H1 (cell line): ENCODE measurements at regions not wholly inside any gene's neighbourhood (a gene's known extent, or its start where the extent isn't known, plus 50 kb on each side); places are given as distances from the start of the nearest gene placed in this dataset.

Source experiments
- CTCF ChIA-PET: fragments of 300-600 bp; sonication (Branson Sonifier 250); formaldehyde crosslinking; loops from one replicate; lab custom pipeline; 2021; ENCODE audit not compliant: partially characterized antibody; lab: Charles Lee
- POLR2A ChIA-PET: fragments of 300-600 bp; sonication (Branson Sonifier 250); formaldehyde crosslinking; loops from one replicate; lab custom pipeline; 2021; ENCODE audit warnings: inconsistent platforms; ENCODE audit not compliant: partially characterized antibody; lab: Charles Lee
- DNase-seq, 2 experiments: peaks; one replicate each; pipeline versions ENCODE4 v3.0.0 to v3.0.0-alpha.2; 2010 to 2022; ENCODE audit warnings: low spot score in 2 of 2, low read depth in 1 of 2, mixed read lengths in 1 of 2
- FAIRE-seq: peaks from 2 replicates; lab custom pipeline; 2011; peaks lifted over from hg19 to GRCh38; lab: Jason Lieb, UNC
- H2AFZ ChIP-seq: 2 replicates; pipeline ENCODE4 v1.8.1; 2012; ENCODE audit warnings: low read length, inconsistent platforms
- H2AK5ac ChIP-seq: 2 replicates; pipeline ENCODE4 v1.6.1; 2013; ENCODE audit warnings: low read depth, low read length
- H2BK120ac ChIP-seq: replicated peaks from 2 replicates; pipeline ENCODE3; 2013; ENCODE audit warnings: low read depth, low read length, inconsistent platforms
- H2BK12ac ChIP-seq: 2 replicates; pipeline ENCODE4 v1.6.1; 2013; ENCODE audit warnings: low read depth, low read length
- H2BK15ac ChIP-seq: 2 replicates; pipeline ENCODE4 v1.6.1; 2013; ENCODE audit warnings: low read length
- H2BK20ac ChIP-seq: 2 replicates; pipeline ENCODE4 v1.6.1; 2013; ENCODE audit warnings: low read length
- H2BK5ac ChIP-seq: 2 replicates; pipeline ENCODE4 v1.6.1; 2013; ENCODE audit warnings: low read depth, low read length
- H3K14ac ChIP-seq: 2 replicates; pipeline ENCODE4 v1.6.1; 2013; ENCODE audit warnings: inconsistent platforms; ENCODE audit not compliant: insufficient read length
- H3K18ac ChIP-seq: 2 replicates; pipeline ENCODE4 v1.6.1; 2013; ENCODE audit warnings: low read length; ENCODE audit errors: extremely low read depth
- H3K23ac ChIP-seq: 2 replicates; pipeline ENCODE4 v1.6.1; 2013; ENCODE audit warnings: inconsistent platforms; ENCODE audit not compliant: insufficient read length
- H3K23me2 ChIP-seq: 2 replicates; pipeline ENCODE4 v1.6.1; 2013; ENCODE audit warnings: low read depth, low read length
- H3K27ac ChIP-seq: 2 replicates; pipeline ENCODE4 v1.6.1; 2011; ENCODE audit warnings: low read depth, low read length, inconsistent platforms
- H3K27me3 ChIP-seq, 4 experiments: replicated peaks in 1 of 4; 1 replicate in 1 of 4; 2 replicates in 3 of 4; pipeline versions ENCODE4 v1.6.1 to v1.8.1; 2011 to 2013; ENCODE audit warnings: low read length in 3 of 4, mild to moderate bottlenecking in 3 of 4, inconsistent platforms in 2 of 4, mixed read lengths in 2 of 4, moderate library complexity in 1 of 4; ENCODE audit not compliant: control insufficient read depth in 3 of 4, insufficient read depth in 3 of 4; ENCODE audit errors: extremely low read depth in 1 of 4
- H3K36me3 ChIP-seq, 4 experiments: 2 replicates each; pipeline versions ENCODE4 v1.6.1 to v1.8.1; 2011 to 2013; ENCODE audit warnings: mild to moderate bottlenecking in 4 of 4, low read length in 3 of 4, moderate library complexity in 2 of 4, control low read depth in 1 of 4, inconsistent platforms in 1 of 4; ENCODE audit not compliant: insufficient read depth in 4 of 4, control insufficient read depth in 2 of 4
- H3K4ac ChIP-seq: replicated peaks from 2 replicates; pipeline ENCODE3; 2013; ENCODE audit warnings: low read length, low read depth, mixed read lengths, inconsistent platforms; ENCODE audit not compliant: insufficient read length
- H3K4me1 ChIP-seq, 4 experiments: replicated peaks in 1 of 4; 1 replicate in 1 of 4; 2 replicates in 3 of 4; pipeline versions ENCODE4 v1.6.1 to v1.8.1; 2011 to 2013; ENCODE audit warnings: low read length in 3 of 4, inconsistent platforms in 2 of 4, mixed read lengths in 1 of 4; ENCODE audit not compliant: insufficient read depth in 4 of 4, control insufficient read depth in 3 of 4
- H3K4me2 ChIP-seq, 2 experiments: 2 replicates each; pipeline versions ENCODE4 v1.6.1 to v1.8.1; 2011 to 2013; ENCODE audit warnings: low read depth in 2 of 2, low read length in 2 of 2, control low read depth in 1 of 2, inconsistent platforms in 1 of 2, mild to moderate bottlenecking in 1 of 2; ENCODE audit not compliant: insufficient read depth in 1 of 2
- H3K4me3 ChIP-seq, 4 experiments: fragments of 200-600, 300-600 bp in 1 of 4; sonication (generic), shearing (Covaris generic), sonication (Bioruptor Twin) in 1 of 4; 2 replicates each; pipeline versions ENCODE4 v1.5.1 to v1.8.1; 2011 to 2016; ENCODE audit warnings: low read length in 4 of 4, low read depth in 3 of 4, control low read depth in 2 of 4, inconsistent platforms in 2 of 4, mild to moderate bottlenecking in 2 of 4, mixed read lengths in 1 of 4, moderate library complexity in 1 of 4; ENCODE audit not compliant: insufficient read depth in 2 of 4; ENCODE audit errors: extremely low read depth in 1 of 4
- H3K56ac ChIP-seq: replicated peaks from 2 replicates; pipeline ENCODE3; 2013; ENCODE audit warnings: low read depth, mild to moderate bottlenecking, mixed read lengths, low read length, inconsistent platforms; ENCODE audit not compliant: insufficient read length
- H3K79me1 ChIP-seq: 2 replicates; pipeline ENCODE4 v1.6.1; 2013; ENCODE audit warnings: low read depth, low read length, control low read depth
- H3K79me2 ChIP-seq, 2 experiments: 2 replicates each; pipeline versions ENCODE4 v1.6.1 to v1.8.1; 2012 to 2013; ENCODE audit warnings: low read length in 2 of 2, mild to moderate bottlenecking in 2 of 2, inconsistent platforms in 1 of 2; ENCODE audit not compliant: insufficient read depth in 2 of 2, control insufficient read depth in 1 of 2
- H3K9ac ChIP-seq, 4 experiments: replicated peaks in 1 of 4; 1 replicate in 1 of 4; 2 replicates in 3 of 4; pipeline versions ENCODE4 v1.6.1 to v1.8.1; 2011 to 2013; ENCODE audit warnings: low read depth in 3 of 4, low read length in 3 of 4, control low read depth in 2 of 4, mild to moderate bottlenecking in 2 of 4, moderate library complexity in 2 of 4, inconsistent platforms in 1 of 4; ENCODE audit errors: extremely low read depth in 1 of 4
- H3K9me3 ChIP-seq, 2 experiments: 2 replicates each; pipeline versions ENCODE4 v1.6.1 to v1.8.1; 2012 to 2013; ENCODE audit warnings: mild to moderate bottlenecking in 2 of 2, moderate library complexity in 2 of 2, control low read depth in 1 of 2, inconsistent platforms in 1 of 2, low read depth in 1 of 2, low read length in 1 of 2, mixed read lengths in 1 of 2; ENCODE audit not compliant: insufficient read depth in 2 of 2
- H4K20me1 ChIP-seq, 2 experiments: replicated peaks in 1 of 2; 2 replicates each; pipeline versions ENCODE3 to v1.8.1; 2011 to 2013; ENCODE audit warnings: inconsistent platforms in 2 of 2, low read length in 2 of 2, mild to moderate bottlenecking in 1 of 2; ENCODE audit not compliant: insufficient read depth in 2 of 2, control insufficient read depth in 1 of 2
- H4K5ac ChIP-seq: 2 replicates; pipeline ENCODE4 v1.6.1; 2013; ENCODE audit warnings: low read length, low read depth, mixed read lengths, inconsistent platforms; ENCODE audit not compliant: insufficient read length
- H4K8ac ChIP-seq: 2 replicates; pipeline ENCODE4 v1.8.0; 2013; ENCODE audit warnings: mild to moderate bottlenecking, moderate library complexity, low read length, inconsistent platforms; ENCODE audit not compliant: insufficient read depth; ENCODE audit errors: extremely low read depth
- H4K91ac ChIP-seq: replicated peaks from 2 replicates; pipeline ENCODE3; 2013; ENCODE audit warnings: low read length, mixed read lengths, inconsistent platforms; ENCODE audit not compliant: insufficient read length
- SIN3A ChIP-seq, 2 experiments: IDR thresholded peaks in 1 of 2; conservative IDR thresholded peaks in 1 of 2; 2 replicates each; pipeline ENCODE4 v1.6.1; 2011 to 2012; ENCODE audit warnings: low read length in 2 of 2, improper control_type of control experiment in 1 of 2, low read depth in 1 of 2, mild to moderate bottlenecking in 1 of 2
- TAF7 ChIP-seq: optimal IDR thresholded peaks from 2 replicates; pipeline ENCODE3; 2011; ENCODE audit warnings: low read depth, mild to moderate bottlenecking, inconsistent platforms, low read length, moderate library complexity, borderline replicate concordance
- WGBS, 2 experiments: shearing (Covaris generic) in 1 of 2; methylation state at CpG; one replicate each; pipeline versions ENCODE4 v1.1.6 to v1.1.7; 2013 to 2015; ENCODE audit warnings: low lambda C conversion rate in 2 of 2, mixed read lengths in 2 of 2, inconsistent platforms in 1 of 2, low coverage in 1 of 2, missing lambda C conversion rate in 1 of 2; ENCODE audit not compliant: insufficient replicate concordance in 2 of 2, insufficient coverage in 1 of 2, insufficient read length in 1 of 2; ENCODE audit errors: extremely low coverage in 1 of 2, missing lambda C conversion rate in 1 of 2; 5-methylcytosine and 5-hydroxymethylcytosine counted together

DNA sequence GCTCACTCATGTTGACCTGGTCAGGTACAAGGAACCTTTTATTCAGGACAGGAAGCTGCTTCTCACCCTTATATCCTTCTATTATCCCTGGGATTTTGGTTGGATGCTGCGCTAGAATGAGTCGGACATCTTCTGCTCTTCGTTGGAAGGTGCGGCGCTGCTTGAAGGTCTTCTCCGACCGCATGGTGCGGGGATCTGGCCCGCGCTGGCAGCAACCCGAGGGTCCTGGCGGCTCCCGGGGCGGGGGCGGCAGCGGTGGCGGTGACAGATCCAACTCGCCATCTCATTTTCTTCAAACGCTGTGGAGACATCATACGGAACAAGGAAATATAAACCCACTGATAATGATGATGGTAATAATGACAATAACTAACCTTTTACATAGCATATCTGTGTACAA, 126.3 kb downstream of the ATXN7L3B start:
- no peaks in the 10 kb centered on the region for H3K27me3 ChIP-seq
- H3K9ac ChIP-seq = no peak overlapping the region
- no peak overlapping the region for H4K5ac ChIP-seq
- H3K4ac ChIP-seq = no peak overlapping the region
- TF ChIP-seq SIN3A (conservative IDR thresholded peaks at IDR 0.05 in 1 of 2, IDR thresholded peaks at IDR 0.05 in 1 of 2; ENCODE audit: low read depth in 1 of 2, low read length in 2 of 2) (no peak), TAF7 (no peak)
- no peak overlapping the region for H2BK15ac ChIP-seq
- H3K18ac ChIP-seq = no peak overlapping the region
- H2AK5ac ChIP-seq = no peak overlapping the region
- POLR2A ChIA-PET = no interaction called here
- DNase-seq (no peak), FAIRE-seq (no peak)
- H4K20me1 ChIP-seq = no peaks in the 10 kb centered on the region
- H4K8ac ChIP-seq = no peak overlapping the region
- H3K4me1 ChIP-seq = no peaks in the 10 kb centered on the region
- no peaks in the 10 kb centered on the region for H3K36me3 ChIP-seq
- H2BK5ac ChIP-seq = no peak overlapping the region
- no peak overlapping the region for H3K56ac ChIP-seq
- H3K79me2 ChIP-seq = no peaks in the 10 kb centered on the region
- H3K4me2 ChIP-seq = no peak overlapping the region
- no peak overlapping the region for H4K91ac ChIP-seq
- H2BK12ac ChIP-seq = no peak overlapping the region
- no peak overlapping the region for H2BK20ac ChIP-seq
- H3K23me2 ChIP-seq = no peaks in the 10 kb centered on the region
- H3K27ac ChIP-seq = no peak overlapping the region
- H3K79me1 ChIP-seq = no peaks in the 10 kb centered on the region
- peak overlapping the region; percentile 68 for H2AFZ ChIP-seq
- H2BK120ac ChIP-seq = no peak overlapping the region
- H3K23ac ChIP-seq = no peak overlapping the region
- H3K9me3 ChIP-seq = no peaks in the 10 kb centered on the region
- WGBS, 2 experiments = 90% methylated on average over 20 of the region's 20 CpGs; no CpG with 5 or more reads in 1 of the 2 experiments
- H3K14ac ChIP-seq = no peak overlapping the region
- H3K4me3 ChIP-seq = no peak overlapping the region
- CTCF ChIA-PET = no interaction called here
